ENCODE measurements at regions not wholly inside any gene's neighbourhood (a gene's known extent, or its start where the extent isn't known, plus 50 kb on each side); places are given as distances from the start of the nearest gene placed in this dataset.
"Not testable (repeated sequence)": the region's sequence is repeated elsewhere in the genome, so short reads cannot be mapped to it uniquely, and the experiment has no call there.

- Mint-ChIP-seq H3K9me3 (peaks cover 19% of the 10 kb centered on the region), H3K27me3 (no peaks in the 10 kb centered on the region), H3K4me1 (ENCODE audit: low read depth) (peaks cover 15% of the 10 kb centered on the region), H3K4me3 (no peak overlapping the region), H3K36me3 (ENCODE audit: low read depth) (no peaks in the 10 kb centered on the region), H3K27ac (no peak overlapping the region)
- intact Hi-C loops (cut with micrococcal nuclease): loop anchor here (1.0 to 5.0 kb wide), 2 partner anchors 168 to 955 kb away; no protein-coding TSS in a partner anchor
These were observed 152.9 kb upstream of the MOCS2 start for GRCh38 chr5:53262348-53262970.

DNA sequence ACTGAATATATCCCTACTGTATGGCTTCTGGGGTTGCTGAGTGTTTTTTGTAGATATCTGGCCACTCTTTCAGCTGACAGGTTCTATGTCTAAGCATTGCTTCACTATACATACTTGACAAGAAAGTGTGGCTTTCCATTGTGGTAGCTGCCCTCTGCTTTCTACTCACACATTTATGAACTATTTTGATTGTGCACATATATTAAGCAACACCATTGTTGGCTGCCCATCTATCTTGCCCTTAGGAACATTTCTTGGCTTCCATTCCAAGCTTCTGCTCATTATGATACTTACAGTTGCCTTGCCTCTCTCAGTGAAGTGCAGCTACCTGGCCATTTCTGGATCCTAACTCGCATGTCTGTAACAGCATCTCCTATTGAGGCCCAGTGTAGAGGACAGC, 153.6 kb upstream of the MOCS2 start:
- intact Hi-C loops (cut with micrococcal nuclease): loop anchor here (5.0 kb wide), 1 partner anchor 954 kb away; no protein-coding TSS in a partner anchor
- H3K4me3 Mint-ChIP-seq: no peak overlapping the region
- no peaks in the 10 kb centered on the region for H3K27me3 Mint-ChIP-seq
- H3K27ac Mint-ChIP-seq: no peak overlapping the region
- no peaks in the 10 kb centered on the region for H3K36me3 Mint-ChIP-seq (ENCODE audit: low read depth)
- peaks cover 15% of the 10 kb centered on the region for H3K4me1 Mint-ChIP-seq (ENCODE audit: low read depth)
- peaks cover 26% of the 10 kb centered on the region for H3K9me3 Mint-ChIP-seq

GRCh38 chr5:53265043-53265442, 155.5 kb upstream of the MOCS2 start:
- Mint-ChIP-seq H3K36me3 (ENCODE audit: low read depth) (no peaks in the 10 kb centered on the region), H3K4me1 (ENCODE audit: low read depth) (peaks cover 15% of the 10 kb centered on the region), H3K9me3 (peaks cover 41% of the 10 kb centered on the region), H3K27ac (no peak overlapping the region), H3K4me3 (no peak overlapping the region), H3K27me3 (no peaks in the 10 kb centered on the region)
- intact Hi-C loops (cut with micrococcal nuclease): no loop called here

DNA sequence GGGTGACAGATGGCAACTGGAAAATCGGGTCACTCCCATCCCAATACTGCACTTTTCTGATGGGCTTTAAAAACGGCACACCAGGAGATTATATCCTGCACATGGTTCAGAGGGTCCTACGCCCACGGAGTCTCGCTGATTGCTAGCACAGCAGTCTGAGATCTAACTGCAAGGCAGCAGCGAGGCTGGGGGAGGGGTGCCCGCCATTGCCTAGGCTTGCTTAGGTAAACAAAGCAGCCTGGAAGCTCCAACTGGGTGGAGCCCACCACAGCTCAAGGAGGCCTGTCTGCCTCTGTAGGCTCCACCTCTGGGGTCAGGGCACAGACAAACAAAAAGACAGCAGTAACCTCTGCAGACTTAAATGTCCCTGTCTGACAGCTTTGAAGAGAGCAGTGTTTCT, 158.7 kb upstream of the MOCS2 start:
- intact Hi-C loops (cut with micrococcal nuclease); H3K27ac Mint-ChIP-seq; H3K27me3 Mint-ChIP-seq; H3K4me3 Mint-ChIP-seq; H3K36me3 Mint-ChIP-seq (ENCODE audit: low read depth): not testable (repeated sequence)
- Mint-ChIP-seq H3K9me3 (peaks cover 52% of the 10 kb centered on the region), H3K4me1 (ENCODE audit: low read depth) (peaks cover 12% of the 10 kb centered on the region)

- intact Hi-C loops (cut with micrococcal nuclease): no loop called here
- no peaks in the 10 kb centered on the region for H3K4me1 Mint-ChIP-seq (ENCODE audit: low read depth)
- H3K27ac Mint-ChIP-seq: no peak overlapping the region
- no peaks in the 10 kb centered on the region for H3K36me3 Mint-ChIP-seq (ENCODE audit: low read depth)
- no peak overlapping the region for H3K4me3 Mint-ChIP-seq
- no peaks in the 10 kb centered on the region for H3K27me3 Mint-ChIP-seq
- H3K9me3 Mint-ChIP-seq: peaks cover 7% of the 10 kb centered on the region
These were observed 166.1 kb upstream of the MOCS2 start for GRCh38 chr5:53275666-53276065.

DNA sequence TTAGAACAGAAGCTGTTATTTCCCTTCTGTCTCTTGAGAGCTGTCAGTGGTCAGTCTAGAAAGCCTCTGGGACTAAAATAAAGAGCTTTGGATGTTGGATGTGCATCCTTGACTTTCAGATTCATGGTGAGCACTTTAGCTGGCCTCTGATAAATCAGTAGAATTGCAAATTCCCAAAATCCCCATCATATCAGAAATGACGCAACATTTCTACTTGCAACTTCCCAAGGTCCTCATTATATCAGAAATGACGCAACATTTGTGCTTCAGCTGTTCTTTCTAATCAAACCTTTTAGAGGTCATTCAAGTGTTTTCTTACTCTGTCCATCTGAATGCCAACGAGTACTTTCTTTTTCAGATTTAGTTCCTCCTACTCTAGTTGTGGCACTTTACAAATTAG, 167.3 kb upstream of the MOCS2 start:
- no peaks in the 10 kb centered on the region for H3K27me3 Mint-ChIP-seq
- no peak overlapping the region for H3K27ac Mint-ChIP-seq
- no peaks in the 10 kb centered on the region for H3K9me3 Mint-ChIP-seq
- no peaks in the 10 kb centered on the region for H3K36me3 Mint-ChIP-seq (ENCODE audit: low read depth)
- intact Hi-C loops (cut with micrococcal nuclease): no loop called here
- H3K4me3 Mint-ChIP-seq: no peak overlapping the region
- H3K4me1 Mint-ChIP-seq (ENCODE audit: low read depth): no peaks in the 10 kb centered on the region

GRCh38 chr5:53277491-53277890, 167.9 kb upstream of the MOCS2 start:
- H3K27me3 Mint-ChIP-seq: no peaks in the 10 kb centered on the region
- no peaks in the 10 kb centered on the region for H3K4me1 Mint-ChIP-seq (ENCODE audit: low read depth)
- intact Hi-C loops (cut with micrococcal nuclease): no loop called here
- no peak overlapping the region for H3K4me3 Mint-ChIP-seq
- no peaks in the 10 kb centered on the region for H3K9me3 Mint-ChIP-seq
- H3K36me3 Mint-ChIP-seq (ENCODE audit: low read depth): no peaks in the 10 kb centered on the region
- no peak overlapping the region for H3K27ac Mint-ChIP-seq

- no peak overlapping the region for H3K4me3 Mint-ChIP-seq
- intact Hi-C loops (cut with micrococcal nuclease): no loop called here
- H3K27ac Mint-ChIP-seq: peak overlapping the region; percentile 74
- peaks cover 35% of the 10 kb centered on the region for H3K9me3 Mint-ChIP-seq
- H3K27me3 Mint-ChIP-seq: peaks cover 2% of the 10 kb centered on the region
- peaks cover 20% of the 10 kb centered on the region for H3K4me1 Mint-ChIP-seq (ENCODE audit: low read depth)
- no peaks in the 10 kb centered on the region for H3K36me3 Mint-ChIP-seq (ENCODE audit: low read depth)
These were observed 178.0 kb upstream of the MOCS2 start for GRCh38 chr5:53287573-53287972.

- peak overlapping the region; percentile 74 for H3K27ac Mint-ChIP-seq
- intact Hi-C loops (cut with micrococcal nuclease): no loop called here
- H3K4me1 Mint-ChIP-seq (ENCODE audit: low read depth): peaks cover 20% of the 10 kb centered on the region
- H3K4me3 Mint-ChIP-seq: no peak overlapping the region
- H3K36me3 Mint-ChIP-seq (ENCODE audit: low read depth): no peaks in the 10 kb centered on the region
- peaks cover 2% of the 10 kb centered on the region for H3K27me3 Mint-ChIP-seq
- peaks cover 42% of the 10 kb centered on the region for H3K9me3 Mint-ChIP-seq
These were observed 179.0 kb upstream of the MOCS2 start for GRCh38 chr5:53288511-53288910.

DNA sequence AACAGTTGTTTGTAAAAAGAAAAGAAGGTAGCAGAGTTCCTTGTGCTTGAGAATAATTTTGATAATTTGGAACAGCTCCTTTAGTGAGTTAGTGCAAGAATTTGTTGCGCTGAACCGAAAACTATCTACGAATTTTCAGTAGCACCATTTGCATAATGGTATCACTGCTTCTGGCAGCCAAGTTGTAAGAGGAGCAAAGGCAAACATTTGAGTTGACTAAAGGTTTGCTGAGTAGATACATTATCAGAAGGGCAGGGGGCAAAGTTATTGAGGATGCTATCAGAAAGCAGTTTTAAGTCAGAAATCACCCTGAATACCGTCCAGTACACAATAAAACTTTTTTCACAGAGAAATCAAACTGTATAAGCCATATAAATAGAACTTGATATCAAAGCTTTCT, 181.5 kb upstream of the MOCS2 start:
- Mint-ChIP-seq H3K36me3 (ENCODE audit: low read depth) (no peaks in the 10 kb centered on the region), H3K9me3 (peaks cover 38% of the 10 kb centered on the region), H3K4me1 (ENCODE audit: low read depth) (peaks cover 20% of the 10 kb centered on the region), H3K27ac (peak overlapping the region; percentile 74), H3K27me3 (peaks cover 2% of the 10 kb centered on the region), H3K4me3 (no peak overlapping the region)
- intact Hi-C loops (cut with micrococcal nuclease): loop anchor here (1.0 kb wide), 1 partner anchor 131 kb away; no protein-coding TSS in a partner anchor

GRCh38 chr5:53291528-53291927, 182.0 kb upstream of the MOCS2 start:
- peak overlapping the region; percentile 74 for H3K27ac Mint-ChIP-seq

GRCh38 chr5:53298841-53299240, 181.6 kb upstream of the FST start:
- no peak overlapping the region for H3K27ac Mint-ChIP-seq
- intact Hi-C loops (cut with micrococcal nuclease): no loop called here

More at GRCh38 chr5:53291528-53291927, 182.0 kb upstream of the MOCS2 start:
- intact Hi-C loops (cut with micrococcal nuclease): loop anchor here (1.0 kb wide), 1 partner anchor 131 kb away; no protein-coding TSS in a partner anchor
- peaks cover 34% of the 10 kb centered on the region for H3K9me3 Mint-ChIP-seq
- H3K27me3 Mint-ChIP-seq: peaks cover 2% of the 10 kb centered on the region
- H3K4me1 Mint-ChIP-seq (ENCODE audit: low read depth): peaks cover 20% of the 10 kb centered on the region
- H3K36me3 Mint-ChIP-seq (ENCODE audit: low read depth): no peaks in the 10 kb centered on the region
- H3K4me3 Mint-ChIP-seq: no peak overlapping the region

DNA sequence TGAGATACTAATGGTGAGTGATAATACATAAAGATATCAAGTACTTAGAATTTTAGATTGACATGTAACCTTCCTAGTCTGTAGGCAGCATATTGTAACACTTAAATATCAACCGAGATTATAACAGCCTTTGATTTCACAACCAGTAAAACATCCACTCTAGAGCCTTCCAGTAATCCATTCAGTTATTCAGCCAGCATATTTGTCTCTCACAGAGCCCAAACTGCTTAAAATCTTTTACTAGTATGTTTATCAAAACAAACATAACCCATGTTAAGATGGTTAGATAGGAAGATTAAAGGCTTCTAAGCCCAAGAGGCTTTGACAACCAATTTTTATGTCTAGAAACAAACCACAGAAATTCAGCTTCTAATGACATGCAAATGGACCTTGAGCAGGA, 177.9 kb upstream of the FST start:
- intact Hi-C loops (cut with micrococcal nuclease): no loop called here
- no peak overlapping the region for H3K4me3 Mint-ChIP-seq
- H3K4me1 Mint-ChIP-seq (ENCODE audit: low read depth): no peaks in the 10 kb centered on the region
- H3K27me3 Mint-ChIP-seq: no peaks in the 10 kb centered on the region
- no peak overlapping the region for H3K27ac Mint-ChIP-seq
- peaks cover 11% of the 10 kb centered on the region for H3K9me3 Mint-ChIP-seq
- no peaks in the 10 kb centered on the region for H3K36me3 Mint-ChIP-seq (ENCODE audit: low read depth)

More at GRCh38 chr5:53298841-53299240, 181.6 kb upstream of the FST start:
- Mint-ChIP-seq H3K4me1 (ENCODE audit: low read depth) (no peaks in the 10 kb centered on the region), H3K27me3 (peaks cover 2% of the 10 kb centered on the region), H3K36me3 (ENCODE audit: low read depth) (no peaks in the 10 kb centered on the region), H3K4me3 (no peak overlapping the region), H3K9me3 (no peaks in the 10 kb centered on the region)

- Mint-ChIP-seq H3K9me3 (peaks cover 17% of the 10 kb centered on the region), H3K27me3 (no peaks in the 10 kb centered on the region), H3K4me1 (ENCODE audit: low read depth) (no peaks in the 10 kb centered on the region), H3K36me3 (ENCODE audit: low read depth) (no peaks in the 10 kb centered on the region), H3K4me3 (no peak overlapping the region), H3K27ac (no peak overlapping the region)
- intact Hi-C loops (cut with micrococcal nuclease): no loop called here
These were observed 177.3 kb upstream of the FST start for GRCh38 chr5:53303105-53303504.

- H3K27ac Mint-ChIP-seq; intact Hi-C loops (cut with micrococcal nuclease); H3K27me3 Mint-ChIP-seq: not testable (repeated sequence)
These were observed 175.1 kb upstream of the FST start for GRCh38 chr5:53305316-53305715.

More at GRCh38 chr5:53305316-53305715, 175.1 kb upstream of the FST start:
- H3K4me1 Mint-ChIP-seq (ENCODE audit: low read depth); H3K4me3 Mint-ChIP-seq; H3K36me3 Mint-ChIP-seq (ENCODE audit: low read depth): not testable (repeated sequence)
- peaks cover 37% of the 10 kb centered on the region for H3K9me3 Mint-ChIP-seq

Data from dendritic cell treated with granulocyte-macrophage colony-stimulating factor and Interleukin-4, amounts not matched to agents 40 ng/mL and 50 ng/mL, for 4 days (primary cell).